T-helper 1 cell treated with Interleukin-12 subunit alpha and Interleukin-12 subunit beta and Interleukin-4 antibody, amounts not matched to agents 30 ng/mL and 1 ng/mL, for 36 hours (primary cell): ENCODE measurements at regions not wholly inside any gene's neighbourhood (a gene's known extent, or its start where the extent isn't known, plus 50 kb on each side); places are given as distances from the start of the nearest gene placed in this dataset.

ENCODE experiments used
- intact Hi-C: fragments of 100-400 bp; cut with micrococcal nuclease; formaldehyde crosslinking; loops from one replicate; pipeline ENCODE4 v1.15.1; 2024

DNA sequence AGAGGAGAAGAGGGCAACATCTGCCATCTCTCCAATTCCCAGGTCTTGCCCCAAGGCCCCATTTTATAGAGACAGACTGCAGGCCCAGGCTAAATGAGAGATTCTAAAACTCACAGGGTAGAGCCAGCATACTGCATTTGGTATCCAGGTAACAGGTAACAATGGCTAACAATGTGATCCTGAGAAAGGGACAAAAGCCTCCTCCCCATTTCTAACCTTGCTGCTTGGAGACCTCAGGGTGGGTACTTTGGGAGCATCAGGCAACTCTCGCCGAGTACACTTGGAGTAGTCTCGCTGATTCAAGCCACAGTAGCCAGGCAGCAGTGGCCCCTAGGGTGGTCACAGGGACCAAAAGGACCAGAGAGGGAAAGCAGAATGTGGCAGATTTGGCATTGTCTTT is 162.6 kb upstream of the PLEKHA5 start:
- intact Hi-C loops: no loop called here

DNA sequence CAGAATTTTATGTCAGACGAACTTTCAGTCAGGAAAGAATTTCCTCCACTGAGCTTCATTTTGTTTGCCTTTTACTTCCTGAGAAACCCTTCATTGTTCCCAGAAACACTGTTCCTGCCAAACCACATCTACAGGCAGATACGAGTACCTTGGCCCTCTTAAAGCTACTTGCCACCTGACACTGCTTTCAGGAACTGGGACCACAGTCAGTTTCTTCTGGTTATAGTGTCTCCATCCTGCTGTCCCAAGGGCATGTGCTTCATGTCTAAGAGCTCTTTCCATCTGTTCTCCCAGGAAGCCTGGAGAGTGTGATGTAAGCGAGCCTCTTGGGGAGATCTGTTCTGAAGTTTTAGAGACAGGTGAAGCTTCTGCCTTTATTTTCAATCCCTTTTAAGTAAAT is 161.7 kb upstream of the PLEKHA5 start:
- intact Hi-C loops: no loop called here

DNA sequence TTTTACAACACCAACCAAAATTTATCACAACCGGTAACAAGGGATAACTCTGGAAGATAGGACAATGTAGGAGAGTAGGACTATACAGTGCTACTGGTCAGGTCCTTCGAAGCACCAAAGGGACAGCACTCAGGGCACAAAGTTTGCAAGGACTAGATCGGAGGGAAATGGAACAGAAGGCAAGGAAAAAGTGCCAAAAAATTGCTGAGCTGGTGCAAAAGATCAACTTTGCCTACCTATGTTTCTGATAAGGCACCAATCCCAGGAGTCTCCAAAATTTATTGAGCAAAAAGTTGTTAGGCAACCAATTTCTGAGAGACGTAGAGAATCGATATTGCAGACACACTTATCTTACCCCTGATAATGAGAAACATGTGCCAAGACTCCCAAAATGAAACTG is 160.0 kb upstream of the PLEKHA5 start:
- intact Hi-C loops: no loop called here

GRCh38 chr12:18970603-18971002 is 158.9 kb upstream of the PLEKHA5 start:
- intact Hi-C loops: no loop called here

- intact Hi-C loops: no loop called here
Observed at GRCh38 chr12:18971932-18972331, 157.6 kb upstream of the PLEKHA5 start.

DNA sequence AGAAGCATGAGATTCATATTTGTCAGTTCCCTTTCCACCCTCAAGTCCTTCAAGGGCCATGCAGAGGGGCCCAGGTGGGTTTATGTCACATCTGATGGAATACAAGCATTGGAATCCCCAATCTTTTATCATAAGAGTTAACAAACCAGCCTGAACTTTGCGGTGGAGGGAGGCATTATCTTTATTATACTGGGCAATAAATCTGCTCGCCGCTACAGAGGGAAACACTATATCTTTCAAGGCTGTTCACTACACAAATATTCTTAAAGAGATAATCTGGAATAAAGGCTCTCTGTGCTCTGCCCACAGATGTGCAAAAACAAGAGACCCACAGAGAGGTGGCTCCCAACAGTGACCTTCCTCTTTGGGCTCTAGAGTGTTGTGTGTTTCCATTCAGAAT is 153.6 kb upstream of the PLEKHA5 start:
- intact Hi-C loops: no loop called here

DNA sequence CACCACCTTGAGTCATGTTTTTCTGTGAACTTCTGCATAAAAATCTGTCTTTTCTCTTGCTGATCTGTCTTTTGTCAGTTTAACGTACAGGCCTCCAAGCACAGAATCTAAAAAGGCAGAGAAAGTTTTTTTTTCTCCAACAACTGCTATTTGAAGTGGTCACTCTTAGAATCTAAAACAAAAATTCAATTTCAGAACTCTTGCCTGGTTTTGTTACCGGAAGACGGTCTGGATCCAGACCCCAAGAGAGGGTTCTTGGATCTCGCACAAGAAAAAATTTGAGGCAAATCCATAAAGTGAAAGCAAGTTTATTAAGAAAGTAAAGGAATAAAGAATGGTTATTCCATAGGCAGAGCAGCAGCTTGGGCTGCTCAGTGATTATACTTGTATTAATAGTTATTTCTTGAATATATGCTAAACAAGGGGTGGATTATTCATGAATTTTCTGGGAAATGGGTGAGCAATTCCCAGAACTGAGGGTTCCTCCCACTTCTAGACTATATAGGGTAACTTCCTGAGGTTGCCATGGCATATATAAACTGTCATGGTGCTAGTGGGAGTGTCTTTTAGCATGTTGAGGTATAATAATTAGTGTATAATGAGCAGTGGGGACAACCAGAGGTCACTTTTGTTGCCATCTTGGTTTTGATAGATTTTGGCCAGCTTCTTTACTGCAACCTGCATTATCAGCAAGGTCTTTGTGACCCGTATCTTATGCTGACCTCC is 150.0 kb upstream of the PLEKHA5 start:
- intact Hi-C loops: no loop called here

DNA sequence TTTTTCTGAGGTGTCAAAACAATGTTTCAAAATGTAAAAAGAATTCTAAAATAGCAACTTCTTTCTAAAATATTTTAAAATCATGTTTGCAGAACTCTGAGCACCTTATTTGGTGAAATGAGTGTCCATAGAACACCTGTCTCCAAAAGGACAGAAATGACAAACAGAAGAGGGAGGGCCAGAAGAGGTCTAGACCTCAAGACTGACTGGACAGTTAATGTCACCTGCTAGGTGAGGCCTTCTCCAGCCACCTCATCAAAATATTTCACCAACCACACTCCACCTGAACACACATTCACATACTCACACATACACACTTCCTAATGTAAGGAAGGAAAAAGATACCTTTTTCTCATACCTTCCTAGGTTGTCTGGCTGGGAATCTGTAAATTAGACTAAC is 147.8 kb upstream of the PLEKHA5 start:
- intact Hi-C loops: no loop called here

DNA sequence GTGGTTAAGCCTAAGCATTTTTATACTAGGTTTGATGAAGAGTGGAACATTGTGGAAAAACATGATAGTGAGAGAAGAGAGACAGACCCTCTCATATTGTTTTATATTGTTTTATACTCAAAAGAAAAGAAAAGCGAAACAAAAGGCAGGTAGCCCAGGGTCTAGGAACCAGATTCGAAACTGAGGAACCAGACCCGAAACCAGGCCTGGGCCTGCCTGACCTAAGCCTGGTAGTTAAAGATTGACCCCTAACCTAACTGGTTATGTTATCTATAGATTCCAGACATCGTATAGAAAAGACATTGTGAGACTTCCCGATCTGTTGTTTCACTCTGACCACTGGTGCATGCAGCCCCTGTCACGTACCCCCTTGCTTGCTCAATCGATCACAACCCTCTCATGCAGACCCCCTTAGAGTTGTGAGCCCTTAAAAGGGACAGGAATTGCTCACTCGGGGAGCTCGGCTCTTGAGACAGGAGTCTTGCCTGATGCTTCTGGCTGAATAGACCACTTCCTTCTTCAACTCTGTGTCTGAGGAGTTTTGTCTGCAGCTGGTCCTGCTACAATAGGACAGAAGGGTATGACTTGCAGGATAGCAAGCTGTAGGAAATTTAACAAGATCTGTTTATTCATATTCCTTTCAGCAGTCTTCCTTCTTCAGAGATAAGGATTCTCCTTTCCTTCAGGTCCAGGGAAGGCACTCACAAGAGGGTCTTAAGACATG is 147.1 kb upstream of the PLEKHA5 start:
- intact Hi-C loops: no loop called here

DNA sequence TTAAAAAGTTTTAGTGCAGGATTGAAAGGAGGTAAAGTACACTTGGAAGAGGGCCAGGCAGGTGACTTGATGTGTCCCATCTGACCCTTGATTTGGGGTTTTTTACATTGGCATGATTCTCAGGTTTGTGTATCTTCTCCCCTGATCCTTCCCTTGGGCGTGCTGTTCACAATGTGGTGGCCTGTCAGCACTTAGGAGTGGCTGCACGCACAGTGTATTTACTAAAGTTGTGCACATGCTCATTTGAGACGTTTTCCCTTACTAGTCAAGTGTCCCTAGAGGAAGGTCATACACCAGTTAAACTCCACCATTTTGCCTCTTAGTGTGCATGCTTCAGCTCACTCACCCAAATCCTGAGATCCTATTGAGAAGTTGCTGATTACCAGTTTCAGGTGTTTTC is 145.7 kb upstream of the PLEKHA5 start:
- intact Hi-C loops: no loop called here

DNA sequence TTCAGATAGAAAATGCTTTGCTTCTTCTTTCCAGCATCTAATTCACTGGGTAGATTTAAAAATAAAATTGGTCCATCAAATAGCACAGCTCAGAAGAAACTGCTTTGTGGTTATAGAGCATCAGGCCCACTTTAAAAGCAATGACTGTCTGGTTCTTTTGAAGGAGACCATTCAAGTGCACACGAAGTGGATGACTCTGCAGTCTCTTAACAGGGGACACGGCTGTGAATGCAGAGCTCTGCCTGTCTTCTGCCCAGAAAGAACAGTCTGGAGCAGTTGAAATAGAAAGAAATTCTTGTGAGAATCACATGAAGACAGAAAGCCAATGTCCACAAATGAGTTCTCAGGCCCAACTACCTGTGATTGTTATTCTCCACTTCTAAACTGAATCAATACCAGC is 138.7 kb upstream of the PLEKHA5 start:
- intact Hi-C loops: no loop called here

DNA sequence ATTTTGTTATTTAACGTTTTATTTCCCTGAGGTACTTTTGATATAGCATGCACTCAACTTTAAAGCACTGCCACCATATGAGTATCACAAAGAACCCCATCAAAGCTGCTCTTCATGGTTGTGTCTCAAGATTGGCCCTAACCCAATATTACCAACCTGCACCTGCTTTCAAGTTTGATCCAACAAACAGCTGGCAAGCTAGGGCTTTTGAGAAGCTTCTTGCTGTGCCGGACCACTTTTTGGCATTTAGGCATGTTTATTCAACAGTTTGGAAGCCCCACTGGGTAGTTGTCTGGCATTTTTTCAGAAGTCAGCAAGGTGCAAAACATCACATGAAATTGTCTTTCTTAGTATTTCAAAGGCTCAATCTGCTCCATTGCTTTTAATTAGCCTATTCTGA is 137.2 kb upstream of the PLEKHA5 start:
- intact Hi-C loops: no loop called here

DNA sequence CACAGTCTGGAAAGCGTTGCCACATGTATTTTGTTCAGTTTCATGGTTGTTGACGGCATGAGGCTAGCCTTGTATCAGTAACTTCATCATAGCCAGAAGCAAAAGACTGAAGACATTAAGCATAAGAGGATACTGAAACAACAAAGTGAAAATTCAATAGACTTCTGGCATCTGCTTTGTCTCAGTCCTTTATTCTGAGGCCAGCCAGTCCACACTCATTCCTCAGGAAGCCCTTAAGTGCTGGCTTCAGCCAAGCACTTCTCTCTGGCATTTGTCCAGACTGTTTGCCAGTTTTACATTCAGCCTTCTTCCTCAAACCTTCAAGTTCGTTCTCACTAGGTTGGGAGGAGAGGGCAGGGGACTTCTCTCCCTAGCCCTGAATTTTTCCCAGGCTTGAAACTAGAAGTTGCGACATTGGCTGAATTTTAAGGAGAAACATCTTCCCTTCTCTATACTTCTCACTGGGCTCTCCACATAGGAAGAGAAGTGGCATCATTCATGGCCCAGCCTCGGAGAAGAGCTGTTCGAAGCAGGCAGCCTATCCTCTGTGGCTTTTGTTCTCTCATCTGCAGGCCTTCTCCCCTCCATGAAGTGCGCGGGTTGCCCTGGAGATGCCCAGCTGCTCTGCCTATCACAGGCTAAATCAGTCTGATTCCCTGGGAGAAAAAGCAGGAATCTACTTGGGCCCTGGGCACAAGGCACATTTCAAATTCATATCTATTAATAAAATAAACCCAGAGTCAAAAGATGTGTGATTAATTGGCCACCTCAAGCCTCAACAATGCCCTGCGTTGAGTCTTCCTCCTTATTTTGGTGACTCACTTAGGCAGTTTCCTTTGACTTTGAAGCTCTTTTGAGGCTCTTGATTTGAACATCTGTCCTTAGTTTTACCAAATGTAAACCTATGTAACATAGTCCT is 130.9 kb upstream of the PLEKHA5 start:
- intact Hi-C loops: no loop called here

DNA sequence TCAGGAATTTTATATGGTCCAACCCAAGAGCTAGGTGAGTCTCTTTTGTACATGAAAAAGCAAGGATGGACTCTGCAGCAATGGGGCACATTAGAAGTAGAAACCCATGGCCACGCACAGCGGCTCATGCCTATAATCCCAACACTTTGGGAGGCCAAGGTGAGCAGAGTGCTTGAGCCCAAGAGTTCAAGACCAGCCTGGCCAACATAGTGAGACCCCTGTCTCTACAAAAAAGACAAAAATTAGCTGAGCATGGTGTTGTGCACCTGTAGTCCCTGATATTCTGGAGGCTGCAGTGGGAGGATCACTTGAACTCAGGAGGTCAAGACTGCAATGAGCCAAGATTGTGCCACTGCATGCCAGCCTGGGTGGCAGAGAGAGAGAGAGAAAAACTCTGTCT is 128.7 kb upstream of the PLEKHA5 start:
- intact Hi-C loops: no loop called here

DNA sequence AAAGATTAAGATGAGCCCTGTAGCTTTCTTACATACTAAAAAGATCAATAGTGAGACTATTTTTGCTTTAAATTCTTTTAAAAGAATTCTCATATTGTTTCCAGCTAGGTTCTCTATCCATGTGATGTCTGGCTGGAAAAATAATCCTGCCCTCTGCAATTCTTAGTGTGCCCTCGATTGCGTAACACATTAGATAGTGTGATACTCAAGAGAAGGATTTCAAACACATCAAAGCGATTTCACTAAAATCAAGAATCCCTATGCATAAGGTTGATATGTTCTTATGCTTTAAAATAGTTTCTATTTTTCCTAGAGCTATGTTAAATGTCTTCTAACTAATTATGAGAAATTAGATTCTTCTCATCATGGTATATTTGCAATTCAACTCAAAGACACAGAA is 127.3 kb upstream of the PLEKHA5 start:
- intact Hi-C loops: no loop called here

- intact Hi-C loops: no loop called here
Observed at GRCh38 chr12:19003141-19003540, 126.4 kb upstream of the PLEKHA5 start.

GRCh38 chr12:19003987-19004619 is 125.4 kb upstream of the PLEKHA5 start:
- intact Hi-C loops: no loop called here

GRCh38 chr12:19005257-19005801 is 124.2 kb upstream of the PLEKHA5 start:
- intact Hi-C loops: no loop called here

- intact Hi-C loops: no loop called here
Observed at GRCh38 chr12:19006626-19007137, 122.9 kb upstream of the PLEKHA5 start.

GRCh38 chr12:19008102-19008501 is 121.4 kb upstream of the PLEKHA5 start:
- intact Hi-C loops: no loop called here

DNA sequence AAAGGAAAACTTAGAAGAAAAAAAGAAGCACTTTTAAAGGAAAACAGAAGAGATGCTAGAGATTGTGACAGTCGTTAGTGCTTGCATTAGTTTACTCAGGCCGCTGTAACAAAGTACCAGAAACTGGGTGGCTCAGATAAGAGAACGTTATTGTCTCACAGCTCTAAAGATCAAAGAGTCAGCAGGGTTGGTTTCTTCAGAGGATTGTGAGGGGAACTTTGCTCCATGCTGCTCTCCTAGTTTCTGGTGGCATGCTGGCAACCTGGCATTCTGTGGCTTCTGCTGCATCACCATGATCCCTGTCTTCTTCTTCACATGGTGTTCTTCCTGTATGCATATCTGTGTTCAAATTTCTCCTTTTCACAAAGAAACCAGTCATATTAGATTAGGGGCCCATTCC is 119.4 kb upstream of the PLEKHA5 start:
- intact Hi-C loops: no loop called here
